Peyer's patch (tissue), 4 donors: ENCODE measurements at regions not wholly inside any gene's neighbourhood (a gene's known extent, or its start where the extent isn't known, plus 50 kb on each side); places are given as distances from the start of the nearest gene placed in this dataset.

Experiments
- POLR2A ChIP-seq, 2 donors: fragments of 450-650 bp; IDR thresholded peaks; one replicate each; pipeline ENCODE4 v1.5.1; 2017; ENCODE audit warnings: antibody characterized with exemption in 2 of 2, mild to moderate bottlenecking in 2 of 2, moderate library complexity in 2 of 2
- TF ChIP-seq, protein P1 (sequence below), 6 experiments: fragments of 450-650 bp in 4 of 6; fragments of 200-600 bp in 2 of 6; sonication (generic) in 1 of 6; IDR thresholded peaks; one replicate each; pipeline ENCODE4 v1.5.1; 2017 to 2019; ENCODE audit warnings: antibody characterized with exemption in 6 of 6, mild to moderate bottlenecking in 3 of 6, moderate library complexity in 1 of 6

DNA sequence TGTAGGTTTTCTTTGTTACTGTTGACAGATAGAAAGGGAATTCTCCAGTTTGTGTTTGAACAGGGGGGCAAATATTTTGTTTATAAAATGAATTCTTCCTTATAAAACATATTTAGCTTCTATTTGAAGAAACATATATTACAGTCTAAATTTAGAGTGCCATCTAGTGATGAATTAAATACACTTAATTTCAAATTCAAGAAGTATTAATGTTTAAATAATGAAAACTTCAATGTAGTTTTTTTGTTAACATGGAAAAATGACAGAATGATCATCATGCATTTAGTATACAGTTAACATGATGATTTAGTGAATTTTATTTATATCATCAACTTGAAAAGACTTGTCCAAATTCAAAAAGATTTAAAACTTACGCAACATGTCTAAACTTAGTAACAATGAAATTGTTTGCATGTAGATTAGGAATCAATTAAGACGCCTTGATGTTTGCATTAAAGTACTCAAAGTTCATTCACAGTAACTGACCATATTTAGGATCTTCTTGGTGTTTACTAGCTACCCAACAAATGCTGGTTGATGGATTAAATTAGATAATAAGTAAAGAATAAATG lies 765.9 kb upstream of the SLITRK1 start:
- TF ChIP-seq, protein P1, sequence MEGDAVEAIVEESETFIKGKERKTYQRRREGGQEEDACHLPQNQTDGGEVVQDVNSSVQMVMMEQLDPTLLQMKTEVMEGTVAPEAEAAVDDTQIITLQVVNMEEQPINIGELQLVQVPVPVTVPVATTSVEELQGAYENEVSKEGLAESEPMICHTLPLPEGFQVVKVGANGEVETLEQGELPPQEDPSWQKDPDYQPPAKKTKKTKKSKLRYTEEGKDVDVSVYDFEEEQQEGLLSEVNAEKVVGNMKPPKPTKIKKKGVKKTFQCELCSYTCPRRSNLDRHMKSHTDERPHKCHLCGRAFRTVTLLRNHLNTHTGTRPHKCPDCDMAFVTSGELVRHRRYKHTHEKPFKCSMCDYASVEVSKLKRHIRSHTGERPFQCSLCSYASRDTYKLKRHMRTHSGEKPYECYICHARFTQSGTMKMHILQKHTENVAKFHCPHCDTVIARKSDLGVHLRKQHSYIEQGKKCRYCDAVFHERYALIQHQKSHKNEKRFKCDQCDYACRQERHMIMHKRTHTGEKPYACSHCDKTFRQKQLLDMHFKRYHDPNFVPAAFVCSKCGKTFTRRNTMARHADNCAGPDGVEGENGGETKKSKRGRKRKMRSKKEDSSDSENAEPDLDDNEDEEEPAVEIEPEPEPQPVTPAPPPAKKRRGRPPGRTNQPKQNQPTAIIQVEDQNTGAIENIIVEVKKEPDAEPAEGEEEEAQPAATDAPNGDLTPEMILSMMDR (IDR thresholded peaks at IDR 0.05), result no peak
- no peak for TF ChIP-seq POLR2A (IDR thresholded peaks at IDR 0.05)
